Fibroblast of peridontal ligament (primary cell): ENCODE measurements at regions not wholly inside any gene's neighbourhood (a gene's known extent, or its start where the extent isn't known, plus 50 kb on each side); places are given as distances from the start of the nearest gene placed in this dataset.
"Not testable (repeated sequence)": the region's sequence is repeated elsewhere in the genome, so short reads cannot be mapped to it uniquely, and the experiment has no call there.

Experiments
- DNase-seq: peaks from one replicate; pipeline ENCODE4 v3.0.0-alpha.2; 2010; ENCODE audit errors: extremely low read depth

DNA sequence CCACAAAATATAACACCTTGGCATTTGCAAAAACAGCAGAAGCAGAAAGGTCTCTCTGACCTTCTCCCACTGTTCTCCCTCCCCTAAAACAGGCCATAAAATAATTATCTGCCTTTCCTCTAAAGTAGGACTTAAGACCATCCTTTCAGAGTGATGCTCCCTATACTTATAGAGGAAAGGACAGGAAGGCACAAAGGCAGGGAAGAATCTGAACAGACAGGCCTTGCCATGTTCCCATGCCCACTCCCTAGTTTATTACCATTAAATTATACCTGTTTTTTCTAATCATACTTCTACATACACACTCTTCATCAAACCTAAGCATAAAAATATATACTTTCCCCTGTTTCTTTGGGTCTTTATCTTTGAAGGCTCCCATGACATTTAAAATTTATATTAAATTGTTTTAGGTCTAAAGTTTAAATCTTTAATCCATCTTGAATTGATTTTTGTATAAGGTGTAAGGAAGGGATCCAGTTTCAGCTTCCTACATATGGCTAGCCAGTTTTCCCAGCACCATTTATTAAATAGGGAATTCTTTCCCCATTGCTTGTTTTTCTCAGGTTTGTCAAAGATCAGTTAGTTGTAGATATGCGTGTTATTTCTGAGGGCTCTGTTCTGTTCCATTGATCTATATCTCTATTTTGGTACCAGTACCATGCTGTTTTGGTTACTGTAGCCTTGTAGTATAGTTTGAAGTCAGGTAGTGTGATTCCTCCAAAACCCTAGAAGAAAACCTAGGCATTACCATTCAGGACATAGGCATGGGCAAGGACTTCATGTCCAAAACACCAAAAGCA is 755.8 kb upstream of the ADGRB3 start:
- not testable (repeated sequence) for DNase-seq

DNA sequence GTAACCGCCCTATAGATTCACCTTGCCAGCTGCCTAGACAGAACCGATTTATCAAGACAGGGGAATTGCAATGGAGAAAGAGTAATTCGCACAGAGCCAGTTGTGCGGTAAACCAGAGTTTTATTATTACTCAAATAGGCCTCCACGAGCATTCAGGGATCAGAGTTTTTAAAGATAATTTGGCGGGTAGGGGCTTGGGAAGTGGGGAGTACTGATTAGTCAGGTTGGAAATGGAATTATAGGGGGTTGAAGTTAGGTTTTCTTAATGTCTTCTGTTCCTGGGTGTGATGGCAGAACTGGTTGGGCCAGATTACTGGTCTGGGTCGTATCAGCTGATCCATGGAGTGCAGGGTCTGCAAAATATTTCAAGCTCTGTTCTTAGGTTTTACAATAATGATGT is 756.9 kb upstream of the ADGRB3 start:
- not testable (repeated sequence) for DNase-seq

DNA sequence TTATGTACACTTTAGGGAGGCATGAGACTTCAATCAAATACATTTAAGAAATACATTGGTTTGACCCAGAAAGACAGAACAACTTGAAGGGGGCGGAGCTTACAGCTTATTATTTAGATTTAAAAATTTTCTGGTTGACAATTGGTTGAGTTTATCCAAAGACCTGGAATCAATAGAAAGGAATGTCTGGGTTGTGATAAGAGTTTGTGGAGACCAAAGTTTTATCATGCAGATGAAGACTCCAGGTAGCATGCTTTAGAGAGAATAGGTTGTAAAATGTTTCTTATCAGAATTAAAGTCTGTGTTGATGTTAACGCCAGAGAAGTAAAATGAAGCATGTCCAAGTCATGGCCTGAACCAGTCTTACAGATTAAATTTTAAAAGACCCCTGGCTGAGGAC is 757.8 kb upstream of the ADGRB3 start:
- DNase-seq, result no peak

DNA sequence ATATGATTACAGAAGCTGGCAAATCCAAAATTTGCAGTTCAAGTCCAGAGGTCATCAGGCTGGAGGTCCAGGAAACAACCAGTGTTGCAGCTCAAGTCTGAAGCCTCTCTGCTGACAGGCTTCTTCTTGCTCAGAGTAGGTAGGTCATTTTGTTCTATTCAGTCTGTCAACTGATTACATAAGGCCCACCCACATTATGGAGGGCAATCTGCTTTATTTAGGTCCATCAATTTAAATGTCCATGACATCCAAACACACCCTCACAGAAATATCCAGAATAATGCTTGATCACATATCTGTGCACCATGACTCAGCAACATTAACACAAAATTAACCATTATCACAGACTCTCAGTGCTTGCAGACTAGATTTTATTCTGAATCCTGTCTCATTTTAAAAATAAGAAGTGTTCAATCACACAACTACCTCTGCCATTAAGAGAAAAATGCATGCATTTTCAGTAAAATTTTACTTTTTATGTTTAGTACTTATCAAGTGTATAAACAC is 759.2 kb upstream of the ADGRB3 start:
- DNase-seq, result no peak

DNA sequence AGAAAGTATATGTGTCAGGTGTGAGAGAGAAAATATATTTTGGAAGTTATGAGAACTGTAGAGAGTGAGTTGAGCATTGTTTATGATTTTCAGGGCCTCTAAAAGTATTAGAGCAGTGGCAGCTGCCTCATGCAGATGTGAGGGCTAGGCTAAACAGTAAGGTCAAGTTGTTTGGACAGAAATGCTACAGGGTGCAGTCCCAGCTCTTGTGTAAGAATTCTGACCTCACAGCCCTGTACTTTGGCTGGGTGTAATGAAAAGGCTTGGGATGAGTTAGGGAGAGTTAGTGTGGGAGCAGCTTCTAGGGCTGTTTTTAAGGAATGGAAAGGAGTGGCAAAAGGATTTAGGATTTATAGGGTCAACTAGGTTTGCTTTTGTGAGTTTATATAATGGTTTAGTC is 764.8 kb upstream of the ADGRB3 start:
- DNase-seq, result no peak

DNA sequence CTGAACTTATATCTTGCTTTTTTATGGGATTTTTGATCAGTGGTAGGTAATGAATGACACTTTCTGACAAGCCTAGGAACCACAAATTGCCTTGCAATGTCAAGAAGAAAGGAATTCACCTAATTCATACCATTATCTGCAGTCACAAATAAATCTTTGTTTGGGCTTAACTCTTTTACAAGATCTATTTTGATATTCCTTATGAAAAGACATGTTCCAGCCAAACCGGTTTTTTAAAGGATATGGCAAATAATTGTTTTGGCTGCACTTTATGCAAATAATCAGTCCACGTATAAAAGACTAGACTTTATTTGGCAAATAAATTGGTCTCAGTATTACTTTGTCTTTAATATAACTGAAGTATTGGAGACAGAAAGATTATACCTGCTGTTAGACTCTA is 771.7 kb upstream of the ADGRB3 start:
- DNase-seq, result no peak

DNA sequence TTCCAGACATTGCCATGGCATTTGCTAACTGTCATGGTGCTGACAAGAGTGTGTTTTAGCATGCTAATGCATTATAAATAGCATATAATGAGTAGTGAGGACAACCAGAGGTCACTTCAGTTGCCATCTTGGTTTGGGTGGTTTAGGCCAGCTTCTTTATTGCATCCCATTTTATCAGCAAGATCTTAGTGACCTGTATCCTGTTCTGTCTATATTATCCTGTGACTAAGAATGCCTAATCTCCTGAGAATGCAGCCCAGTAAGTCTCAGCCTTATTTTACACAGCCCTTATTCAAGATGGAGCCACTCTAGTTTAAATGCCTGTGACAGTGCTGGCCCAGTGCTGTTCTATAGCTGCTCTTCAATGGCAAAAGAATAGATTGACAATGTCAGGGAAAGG is 781.0 kb upstream of the ADGRB3 start:
- DNase-seq, result no peak

DNA sequence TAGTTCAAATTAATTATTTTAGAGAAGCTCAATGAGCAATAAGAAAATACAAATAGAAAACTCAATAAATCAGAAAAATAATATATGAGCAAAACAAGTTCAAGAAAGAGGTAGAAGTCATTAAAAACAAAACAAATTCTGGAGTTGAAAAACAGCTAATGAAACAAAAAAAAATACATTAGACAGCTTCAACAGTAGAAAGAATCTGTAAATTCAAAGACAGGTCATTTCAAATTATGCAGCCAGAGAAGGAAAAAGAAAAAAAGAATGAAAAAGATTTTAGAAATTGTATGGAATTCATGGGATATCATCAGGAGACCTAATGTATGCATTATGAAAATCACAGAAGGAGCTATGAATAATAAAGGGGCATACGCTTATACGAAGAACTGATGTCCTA is 795.3 kb upstream of the ADGRB3 start:
- DNase-seq, result no peak

DNA sequence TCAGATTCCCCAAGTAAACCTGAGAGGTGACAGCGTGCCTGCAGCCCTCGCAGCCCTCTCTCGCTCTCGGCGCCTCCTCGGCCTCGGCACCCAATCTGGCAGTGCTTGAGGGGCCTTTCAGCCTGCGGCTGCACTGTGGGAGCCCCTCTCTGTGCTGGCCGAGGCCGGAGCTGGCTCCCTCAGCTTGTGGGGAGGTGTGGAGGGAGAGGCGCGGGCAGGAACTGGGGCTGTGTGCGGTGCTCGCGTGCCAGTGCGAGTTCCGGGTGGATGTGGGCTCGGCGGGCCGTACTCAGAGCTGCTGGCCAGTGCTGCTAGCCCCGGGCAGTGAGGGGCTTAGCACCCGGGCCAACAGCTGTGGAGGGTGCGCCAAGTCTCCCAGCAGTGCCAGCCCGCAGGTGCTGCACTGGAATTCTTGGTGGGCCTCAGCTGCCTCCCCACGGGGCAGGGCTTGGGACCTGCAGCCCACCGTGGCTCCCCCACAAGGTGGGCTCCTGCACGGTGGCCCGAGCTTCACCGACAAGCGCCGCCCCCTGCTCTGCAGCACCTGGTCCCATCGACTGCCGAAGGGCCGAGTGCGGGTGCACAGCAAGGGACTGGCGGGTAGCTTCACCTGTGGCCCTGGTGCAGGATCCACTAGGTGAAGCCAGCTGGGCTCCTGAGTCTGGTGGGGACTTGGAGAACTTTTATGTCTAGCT is 809.7 kb upstream of the ADGRB3 start:
- DNase-seq, result no peak

DNA sequence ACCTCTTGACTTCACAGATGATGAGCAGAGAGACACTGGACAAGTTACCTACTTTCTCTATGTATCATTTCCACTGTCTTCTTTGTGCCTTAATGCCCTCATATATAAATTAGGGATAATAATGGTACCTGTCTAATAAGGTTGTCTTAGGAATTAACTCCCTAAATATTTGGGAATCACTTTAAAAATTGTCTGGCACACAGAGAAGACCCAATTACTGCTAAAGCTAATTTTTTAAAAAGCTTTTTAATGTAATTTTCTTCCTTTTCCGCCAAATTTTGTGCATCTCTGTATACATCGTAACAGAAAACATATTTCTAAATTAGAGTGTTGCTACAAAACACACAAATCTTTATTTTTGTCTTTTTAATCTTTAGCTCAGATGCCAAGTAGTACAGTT is 816.8 kb upstream of the ADGRB3 start:
- no peak for DNase-seq

DNA sequence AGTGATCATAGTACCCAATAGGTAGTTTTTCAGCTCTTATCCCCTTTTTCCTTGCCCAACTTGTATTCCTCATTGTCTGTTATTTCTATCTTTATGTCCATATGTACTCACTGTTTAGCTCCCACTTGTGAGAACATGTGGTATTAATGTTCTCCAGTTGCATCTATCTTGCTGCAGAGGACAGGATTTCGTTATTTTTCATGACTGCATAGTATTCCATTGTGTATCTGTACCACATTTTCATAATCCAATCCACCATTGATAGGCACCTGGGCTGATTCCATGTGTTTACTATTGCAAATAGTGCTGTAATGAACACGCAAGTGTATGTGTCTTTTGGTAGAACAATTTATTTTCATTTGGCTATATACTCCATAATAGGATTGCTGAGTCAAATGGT is 819.5 kb upstream of the ADGRB3 start:
- no peak for DNase-seq

DNA sequence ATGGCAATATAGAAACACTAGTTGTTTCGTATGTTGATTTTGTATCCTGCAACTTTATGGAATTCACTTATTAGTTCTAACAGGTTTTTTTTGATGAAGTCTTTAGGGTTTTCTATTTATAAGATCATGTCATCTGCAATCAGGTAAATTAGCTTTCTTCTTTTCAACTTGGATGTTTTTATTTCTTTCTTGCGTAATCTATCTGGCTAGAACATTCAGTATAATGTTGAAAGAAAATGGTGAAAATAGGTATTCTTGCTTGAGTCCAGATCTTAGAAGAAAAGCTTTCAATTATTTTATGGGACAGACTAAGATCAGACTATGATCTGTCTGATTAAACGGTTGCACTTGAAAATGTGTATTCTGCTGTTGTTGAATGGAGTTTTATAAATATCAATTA is 820.8 kb upstream of the ADGRB3 start:
- no peak for DNase-seq

DNA sequence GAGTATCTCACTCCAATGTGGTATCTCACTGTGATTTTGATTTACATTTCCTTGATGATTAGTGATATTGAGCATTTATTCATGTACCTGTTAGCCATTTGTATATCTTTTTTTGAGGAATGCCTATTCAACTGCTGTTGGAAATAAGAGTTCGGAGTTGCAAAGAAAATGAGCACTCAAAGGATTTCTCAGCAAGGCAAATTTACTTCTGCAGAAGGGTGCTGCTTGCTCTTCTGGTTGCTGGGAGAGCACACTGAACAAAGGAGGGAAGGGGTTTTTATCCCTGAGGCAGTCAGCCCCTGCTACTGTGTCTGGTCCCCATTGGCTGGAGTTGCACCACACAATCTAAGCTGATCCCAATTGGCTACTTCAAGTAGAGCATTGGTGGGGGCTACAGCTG is 822.4 kb upstream of the ADGRB3 start:
- DNase-seq, result no peak

DNA sequence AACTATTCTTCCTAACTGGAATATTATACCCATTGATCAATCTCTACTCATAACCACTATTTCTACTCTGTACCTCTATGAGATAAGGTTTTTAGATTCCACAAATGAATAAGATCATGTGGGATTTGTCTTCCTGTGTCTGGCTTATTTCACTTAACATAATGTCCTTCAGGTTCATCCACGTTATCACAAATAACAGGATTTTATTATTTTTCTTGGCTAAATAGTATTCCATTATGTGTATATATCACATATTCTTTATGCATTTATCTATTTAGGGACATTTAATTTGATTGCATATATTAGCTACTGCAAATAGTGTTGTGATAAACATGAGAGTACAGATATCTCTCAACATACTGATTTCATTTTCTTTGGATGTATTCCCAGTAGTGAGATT is 823.0 kb upstream of the ADGRB3 start:
- no peak for DNase-seq

DNA sequence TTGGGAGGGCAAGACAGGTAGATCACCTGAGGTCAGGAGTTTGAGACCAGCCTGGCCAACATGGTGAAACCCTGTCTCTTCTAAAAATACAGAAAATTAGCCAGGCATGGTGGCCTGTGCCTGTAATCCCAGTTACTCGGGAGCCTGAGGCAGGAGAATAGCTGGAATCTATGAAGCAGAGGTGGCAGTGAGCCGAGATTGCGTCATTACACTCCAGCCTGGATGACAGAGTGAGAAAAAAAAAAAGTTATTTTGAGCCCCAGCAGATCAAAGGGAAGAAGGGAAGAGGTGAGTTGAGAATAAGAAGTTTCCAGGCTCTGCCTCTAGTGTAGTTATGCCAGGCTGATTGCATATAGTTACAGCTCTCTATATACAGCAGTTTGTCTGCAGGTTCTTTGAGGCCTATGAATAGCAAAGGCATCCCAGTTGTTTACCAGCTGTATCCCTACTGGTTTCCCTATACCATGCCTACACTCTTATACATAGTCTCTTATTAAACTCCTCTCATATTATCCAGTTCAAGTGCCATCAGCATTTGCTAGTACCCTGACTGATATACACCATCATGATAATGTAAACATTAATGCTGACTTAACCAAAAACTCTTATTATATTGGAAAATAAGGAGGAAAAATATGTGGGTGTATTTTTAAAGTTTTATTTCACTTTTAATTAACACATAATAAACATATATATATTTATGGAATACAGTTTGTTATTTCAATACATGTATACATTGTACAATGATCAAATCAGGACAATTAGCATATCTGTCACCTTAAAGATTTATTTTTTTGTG is 823.6 kb upstream of the ADGRB3 start:
- no peak for DNase-seq

DNA sequence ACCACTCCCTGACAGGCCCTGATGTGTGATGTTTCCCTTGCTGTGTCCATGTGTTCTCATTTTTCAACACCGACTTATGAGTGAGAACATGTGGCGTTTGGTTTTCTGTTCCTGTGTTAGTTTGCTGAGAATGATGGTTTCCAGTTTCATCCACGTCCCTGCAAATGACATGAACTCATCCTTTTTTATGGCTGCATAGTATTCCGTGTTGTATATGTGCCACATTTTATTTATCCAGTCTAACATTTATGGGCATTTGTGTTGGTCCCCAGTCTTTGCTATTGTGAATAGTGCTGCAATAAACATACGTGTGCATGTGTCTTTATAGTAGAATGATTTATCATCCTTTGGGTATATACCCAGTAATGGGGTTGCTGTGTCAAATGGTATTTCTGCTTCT is 830.3 kb upstream of the ADGRB3 start:
- not testable (repeated sequence) for DNase-seq

DNA sequence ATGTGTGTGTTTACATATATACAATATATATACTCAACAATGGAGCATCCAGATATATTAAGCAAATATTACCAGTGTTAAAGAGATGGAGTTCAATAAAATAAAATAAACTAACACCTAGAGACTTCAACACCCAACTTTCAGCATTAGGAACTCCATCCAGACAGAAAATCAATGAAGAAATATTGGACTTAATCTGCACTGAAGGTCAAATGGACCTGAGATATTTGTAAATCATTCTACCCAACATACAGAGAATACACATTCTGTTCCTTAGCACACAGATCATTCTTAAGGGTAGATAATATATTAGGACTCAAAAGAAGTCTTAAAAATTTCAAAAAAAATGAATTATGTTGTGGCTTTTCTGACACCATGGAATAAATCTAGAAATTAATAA is 832.3 kb upstream of the ADGRB3 start:
- DNase-seq, result no peak

DNA sequence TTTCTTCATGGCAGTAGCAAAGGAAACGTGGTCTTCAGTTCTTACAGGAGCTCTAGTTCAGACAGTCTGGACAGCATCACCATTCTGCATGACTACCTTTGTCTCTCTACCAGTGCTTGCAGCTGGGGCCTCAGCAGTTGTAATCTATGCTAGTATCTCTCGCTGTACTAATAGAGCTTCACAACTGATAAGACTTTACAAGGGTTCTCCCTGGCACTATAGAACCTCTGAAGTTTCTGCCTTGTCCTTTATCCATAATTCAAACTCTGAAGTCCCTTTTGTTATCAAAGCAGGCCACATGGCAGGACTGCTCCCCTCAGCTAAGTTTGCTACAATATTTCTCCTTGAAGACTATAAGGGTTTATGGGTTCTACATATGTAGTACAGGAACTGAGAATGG is 842.1 kb upstream of the ADGRB3 start:
- no peak for DNase-seq

DNA sequence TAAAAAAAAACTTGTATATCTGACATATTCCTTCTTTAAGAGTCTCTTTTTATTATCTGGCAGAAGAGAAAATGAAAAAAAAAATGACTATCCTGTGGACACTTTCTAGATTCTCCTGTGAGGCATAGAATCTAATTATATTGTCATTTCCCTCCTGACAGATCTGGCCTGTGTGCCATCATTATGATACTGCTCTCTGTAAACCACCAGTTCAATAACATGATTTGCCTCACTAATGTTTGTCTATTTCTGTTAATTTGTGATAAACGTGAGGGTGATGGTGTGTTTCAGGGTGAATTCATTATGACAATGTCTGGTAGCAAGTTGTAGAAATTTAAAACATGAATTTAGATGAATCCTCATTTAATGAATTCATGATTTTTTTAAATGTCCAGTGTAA is 844.5 kb upstream of the ADGRB3 start:
- DNase-seq, result no peak

DNA sequence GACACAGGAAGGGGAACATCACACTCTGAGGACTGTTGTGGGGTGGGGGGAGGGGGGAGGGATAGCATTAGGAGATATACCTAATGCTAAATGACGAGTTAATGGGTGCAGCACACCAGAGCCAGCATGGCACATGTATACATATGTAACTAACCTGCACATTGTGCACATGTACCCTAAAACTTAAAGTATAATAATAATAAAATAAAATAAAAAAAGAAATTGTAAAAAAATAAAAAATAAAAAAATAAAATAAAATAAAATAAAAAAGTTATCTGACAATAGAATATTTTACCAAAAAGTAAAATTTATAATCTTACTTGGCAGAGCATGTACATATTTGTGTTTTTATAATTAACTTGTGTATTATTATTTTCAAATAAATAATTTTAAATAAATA is 848.0 kb upstream of the ADGRB3 start:
- DNase-seq, result not testable (repeated sequence)

DNA sequence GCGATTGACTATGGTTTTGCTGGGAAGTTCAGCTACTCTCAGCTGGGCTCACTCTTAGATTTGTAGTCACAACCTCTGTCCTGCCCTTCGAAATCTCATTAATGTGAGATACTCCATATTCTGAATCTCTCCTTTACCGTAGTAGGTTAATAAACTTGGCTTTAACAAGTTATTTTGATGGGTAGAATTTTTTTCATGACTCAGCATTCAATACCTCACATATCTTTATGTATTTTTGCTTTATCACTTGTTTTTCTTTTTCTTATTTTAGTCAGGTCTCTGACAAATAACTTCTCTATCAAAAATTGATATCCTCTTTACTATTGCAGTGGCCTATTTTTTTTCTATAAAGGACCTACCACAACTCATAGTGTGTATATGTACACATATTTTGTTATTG is 855.2 kb upstream of the ADGRB3 start:
- no peak for DNase-seq

DNA sequence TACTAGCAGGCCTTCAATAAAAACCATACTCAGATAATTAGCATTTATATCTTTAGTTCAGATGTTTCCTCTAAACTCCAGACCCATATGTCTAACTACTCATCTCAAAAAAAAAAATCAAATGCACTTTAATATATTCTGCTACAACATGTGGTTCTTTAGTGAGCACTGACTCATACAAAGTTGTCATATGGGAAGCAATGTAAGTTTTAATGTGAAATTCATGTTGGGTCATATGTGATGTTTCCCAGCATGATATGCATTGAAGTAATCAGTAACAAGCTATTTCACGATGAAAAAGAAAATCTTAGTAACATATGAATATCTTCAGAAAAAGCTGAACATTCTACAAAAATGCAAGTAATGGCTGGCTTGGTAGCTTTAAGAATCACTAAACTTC is 859.7 kb upstream of the ADGRB3 start:
- DNase-seq, result no peak

DNA sequence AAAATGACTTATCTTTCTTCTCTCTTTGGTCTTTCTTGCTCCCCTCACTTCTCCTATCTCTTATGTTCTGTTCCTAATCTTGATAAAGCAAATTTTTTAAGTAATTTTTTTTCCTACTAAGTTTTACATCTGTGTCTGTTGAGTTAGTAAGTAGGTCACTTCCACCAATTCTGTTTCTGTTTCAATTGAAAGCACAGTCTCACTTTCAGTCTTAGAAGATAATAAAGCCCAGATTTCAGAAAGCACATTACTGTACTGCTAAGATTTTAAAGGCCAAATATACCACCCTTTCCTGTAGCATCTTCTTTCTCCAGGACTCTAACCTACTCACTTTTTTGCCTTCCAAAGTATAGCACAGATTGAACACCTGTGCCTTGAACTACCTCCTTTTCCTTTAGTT is 866.1 kb upstream of the ADGRB3 start:
- no peak for DNase-seq
